Stomach (tissue), 8 donors: ENCODE measurements at regions not wholly inside any gene's neighbourhood (a gene's known extent, or its start where the extent isn't known, plus 50 kb on each side); places are given as distances from the start of the nearest gene placed in this dataset.

Source experiments
- DNase-seq, 2 donors: peaks; one replicate each; pipeline versions ENCODE4 v3.0.0 to v3.0.0-alpha.2; 2013 to 2019
- H3K27ac ChIP-seq, 5 donors: fragments of 200-600 bp in 4 of 5; sonication (generic) in 4 of 5; one replicate each; pipeline ENCODE4 v1.5.1; 2013 to 2019; ENCODE audit warnings: mild to moderate bottlenecking in 1 of 5, moderate library complexity in 1 of 5
- H3K27me3 ChIP-seq, 3 donors: fragments of 200-600 bp; sonication (generic); one replicate each; pipeline ENCODE4 v1.5.1; 2017 to 2019; ENCODE audit warnings: mixed run types in 1 of 3
- H3K36me3 ChIP-seq, 4 donors: fragments of 200-600 bp; sonication (generic); 1 replicate in 3 of 4; 2 replicates in 1 of 4; pipeline ENCODE4 v1.5.1; 2016 to 2019
- H3K4me1 ChIP-seq, 4 donors: fragments of 200-600 bp; sonication (generic); one replicate each; pipeline ENCODE4 v1.5.1; 2016 to 2019
- H3K4me3 ChIP-seq, 4 donors: fragments of 200-600 bp; sonication (generic) in 3 of 4; one replicate each; pipeline ENCODE4 v1.5.1; 2016 to 2019; ENCODE audit warnings: mild to moderate bottlenecking in 1 of 4
- H3K9me3 ChIP-seq, 4 donors: fragments of 200-600 bp; sonication (generic); one replicate each; pipeline ENCODE4 v1.5.1; 2016 to 2019
- EP300 ChIP-seq: sonication (generic); formaldehyde crosslinking; IDR thresholded peaks from one replicate; pipeline ENCODE4 v1.6.1; 2017; ENCODE audit warnings: antibody characterized with exemption
- POLR2A ChIP-seq, 4 donors: fragments of 450-650 bp; IDR thresholded peaks; one replicate each; pipeline ENCODE4 v1.6.1; 2016; ENCODE audit warnings: antibody characterized with exemption in 4 of 4, control low read depth in 2 of 4, mild to moderate bottlenecking in 1 of 4, moderate library complexity in 1 of 4
- POLR2AphosphoS5 ChIP-seq, 3 donors: sonication (generic); formaldehyde crosslinking; IDR thresholded peaks; one replicate each; pipeline ENCODE4 v1.6.1; 2016; ENCODE audit warnings: antibody characterized with exemption in 3 of 3
- WGBS, 5 donors: extraction: QIAGEN DNeasy Blood & Tissue Kit in 3 of 5; methylation state at CpG; one replicate each; pipeline versions ENCODE4 v1.1.5 to v1.1.7; 2013 to 2018; 5-methylcytosine and 5-hydroxymethylcytosine counted together
- intact Hi-C: fragments of 100-400 bp; cut with DNase I; formaldehyde crosslinking; loops from one replicate; pipeline ENCODE4 v1.15.1; 2023; ENCODE audit warnings: low total_unique reads
- TF ChIP-seq, protein P1 (sequence below), 7 experiments: fragments of 450-650 bp in 4 of 7; fragments of 200-600 bp in 3 of 7; sonication (generic) in 3 of 7; IDR thresholded peaks; one replicate each; pipeline ENCODE4 v1.5.1; 2016 to 2019; ENCODE audit warnings: antibody characterized with exemption in 7 of 7, control low read depth in 2 of 7, mild to moderate bottlenecking in 1 of 7
- donor health status: healthy with polysubstance abuse.
- donor health status: Bipolar disorder and iron deficiency.
- donor health status: healthy.

DNA sequence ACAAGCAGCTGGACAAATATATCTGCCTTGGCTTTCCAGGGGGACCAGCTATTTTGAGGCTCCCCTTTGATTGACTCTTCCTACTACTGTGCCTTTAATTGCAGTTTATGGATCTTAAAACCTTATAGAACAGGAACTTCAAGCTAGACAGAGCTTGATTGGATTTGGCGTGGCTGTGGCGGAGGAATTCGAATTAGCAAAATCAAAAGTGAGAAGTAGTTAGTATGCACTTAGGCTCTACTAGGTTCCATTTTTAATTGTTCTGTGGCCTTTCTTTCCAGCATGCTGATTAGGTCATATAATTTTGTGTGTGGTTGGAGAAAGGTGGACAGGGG is 248.0 kb downstream of the HIVEP2 start:
- Histone ChIP-seq H3K36me3 (no peaks in the 10 kb centered on the region), H3K9me3 (no peaks in the 10 kb centered on the region), H3K27me3 (no peaks in the 10 kb centered on the region), H3K4me3 (no peak overlapping the region), H3K27ac (peak overlapping the region in 2 of 5 donors; percentile 22 to 24), H3K4me1 (peaks cover 12 to 44% (median 22%) of the 10 kb centered on the region in 4 donors)
- TF ChIP-seq POLR2A (IDR thresholded peaks at IDR 0.05) (no peak), EP300 (no peak), POLR2AphosphoS5 (IDR thresholded peaks at IDR 0.05) (no peak)
- TF ChIP-seq, protein P1, sequence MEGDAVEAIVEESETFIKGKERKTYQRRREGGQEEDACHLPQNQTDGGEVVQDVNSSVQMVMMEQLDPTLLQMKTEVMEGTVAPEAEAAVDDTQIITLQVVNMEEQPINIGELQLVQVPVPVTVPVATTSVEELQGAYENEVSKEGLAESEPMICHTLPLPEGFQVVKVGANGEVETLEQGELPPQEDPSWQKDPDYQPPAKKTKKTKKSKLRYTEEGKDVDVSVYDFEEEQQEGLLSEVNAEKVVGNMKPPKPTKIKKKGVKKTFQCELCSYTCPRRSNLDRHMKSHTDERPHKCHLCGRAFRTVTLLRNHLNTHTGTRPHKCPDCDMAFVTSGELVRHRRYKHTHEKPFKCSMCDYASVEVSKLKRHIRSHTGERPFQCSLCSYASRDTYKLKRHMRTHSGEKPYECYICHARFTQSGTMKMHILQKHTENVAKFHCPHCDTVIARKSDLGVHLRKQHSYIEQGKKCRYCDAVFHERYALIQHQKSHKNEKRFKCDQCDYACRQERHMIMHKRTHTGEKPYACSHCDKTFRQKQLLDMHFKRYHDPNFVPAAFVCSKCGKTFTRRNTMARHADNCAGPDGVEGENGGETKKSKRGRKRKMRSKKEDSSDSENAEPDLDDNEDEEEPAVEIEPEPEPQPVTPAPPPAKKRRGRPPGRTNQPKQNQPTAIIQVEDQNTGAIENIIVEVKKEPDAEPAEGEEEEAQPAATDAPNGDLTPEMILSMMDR (IDR thresholded peaks at IDR 0.05), result no peak
- DNase-seq, result no peak
- WGBS, 5 donors, result 72 to 82% (median 75%) methylated on average over 3 of the region's 3 CpGs
- intact Hi-C loops, result loop anchor here (10.0 kb wide), 1 partner anchor 728 kb away; no protein-coding TSS in a partner anchor

GRCh38 chr6:142697922-142698321 is 247.1 kb downstream of the HIVEP2 start:
- H3K27ac ChIP-seq, result no peak overlapping the region
- WGBS, 5 donors, result 85 to 99% (median 90%) methylated on average over 4 of the region's 4 CpGs
- H3K4me3 ChIP-seq, result no peak overlapping the region
- DNase-seq, result no peak
- no peaks in the 10 kb centered on the region for H3K9me3 ChIP-seq
- no peaks in the 10 kb centered on the region for H3K36me3 ChIP-seq
- H3K27me3 ChIP-seq, result no peaks in the 10 kb centered on the region
- no peak for TF ChIP-seq POLR2A (IDR thresholded peaks at IDR 0.05)
- no peak for TF ChIP-seq POLR2AphosphoS5 (IDR thresholded peaks at IDR 0.05)
- TF ChIP-seq EP300, result no peak
- TF ChIP-seq, protein P1 (IDR thresholded peaks at IDR 0.05), result no peak
- H3K4me1 ChIP-seq, result peaks cover 12 to 42% (median 22%) of the 10 kb centered on the region in 4 donors
- intact Hi-C loops, result loop anchor here (10.0 kb wide), 1 partner anchor 727 kb away; no protein-coding TSS in a partner anchor

GRCh38 chr6:142698751-142699150 is 246.2 kb downstream of the HIVEP2 start:
- no peak for DNase-seq
- H3K9me3 ChIP-seq, result no peaks in the 10 kb centered on the region
- WGBS, 5 donors, result 86 to 95% (median 87%) methylated on average over 2 of the region's 2 CpGs
- no peak overlapping the region for H3K4me3 ChIP-seq
- intact Hi-C loops, result loop anchor here (10.0 kb wide), 1 partner anchor 726 kb away; no protein-coding TSS in a partner anchor
- no peaks in the 10 kb centered on the region for H3K27me3 ChIP-seq
- no peaks in the 10 kb centered on the region for H3K36me3 ChIP-seq
- TF ChIP-seq EP300, result no peak
- TF ChIP-seq, protein P1 (IDR thresholded peaks at IDR 0.05), result no peak
- TF ChIP-seq POLR2AphosphoS5 (IDR thresholded peaks at IDR 0.05), result no peak
- no peak for TF ChIP-seq POLR2A (IDR thresholded peaks at IDR 0.05)
- H3K4me1 ChIP-seq, result peaks cover 12 to 36% (median 22%) of the 10 kb centered on the region in 4 donors
- no peak overlapping the region for H3K27ac ChIP-seq

DNA sequence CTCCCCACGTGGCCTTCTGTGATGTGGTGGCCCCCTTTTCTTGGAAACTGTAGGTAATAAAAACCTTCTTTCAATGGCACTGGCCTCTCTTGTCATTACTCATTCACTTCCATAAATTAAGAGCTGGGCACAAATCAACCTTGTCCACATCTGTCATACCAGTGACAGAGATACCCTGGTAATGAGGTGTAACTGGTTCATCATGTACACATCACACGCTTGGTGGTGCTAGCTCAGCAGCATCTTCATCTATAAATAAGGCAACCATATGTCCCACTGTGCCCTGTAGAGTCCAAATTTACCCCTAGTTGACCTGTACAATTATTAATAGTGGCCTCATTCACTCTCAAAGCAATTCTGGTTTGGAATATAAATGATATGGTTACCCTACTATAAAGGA is 245.6 kb downstream of the HIVEP2 start:
- no peaks in the 10 kb centered on the region for H3K27me3 ChIP-seq
- peaks cover 12 to 35% (median 22%) of the 10 kb centered on the region in 4 donors for H3K4me1 ChIP-seq
- no peak overlapping the region for H3K4me3 ChIP-seq
- no peak for TF ChIP-seq EP300
- no peak for TF ChIP-seq POLR2A (IDR thresholded peaks at IDR 0.05)
- no peak for TF ChIP-seq POLR2AphosphoS5 (IDR thresholded peaks at IDR 0.05)
- TF ChIP-seq, protein P1 (IDR thresholded peaks at IDR 0.05), result no peak
- 84 to 92% (median 90%) methylated on average over 2 of the region's 2 CpGs for WGBS, 5 donors
- no peak overlapping the region for H3K27ac ChIP-seq
- intact Hi-C loops, result loop anchor here (10.0 kb wide), 1 partner anchor 725 kb away; no protein-coding TSS in a partner anchor
- no peak for DNase-seq
- H3K36me3 ChIP-seq, result no peaks in the 10 kb centered on the region
- no peaks in the 10 kb centered on the region for H3K9me3 ChIP-seq
